SK-N-SH treated with all-trans-retinoic acid at 6 μM for 48 hours (cell line): ENCODE measurements at regions not wholly inside any gene's neighbourhood (a gene's known extent, or its start where the extent isn't known, plus 50 kb on each side); places are given as distances from the start of the nearest gene placed in this dataset.

Source experiments
- CSDC2 ChIP-seq: fragments of 250-450 bp; sonication (Bioruptor Pico); IDR thresholded peaks from 2 replicates; pipeline ENCODE4 v1.5.0; 2020; ENCODE audit warnings: mild to moderate bottlenecking, moderate library complexity
- GLIS3 ChIP-seq: fragments of 250-450 bp; sonication (Bioruptor Pico); IDR thresholded peaks from 2 replicates; pipeline ENCODE4 v1.5.0; 2020; ENCODE audit warnings: mild to moderate bottlenecking, moderate library complexity
- ISL1 ChIP-seq: fragments of 250-450 bp; sonication (Bioruptor Pico); IDR thresholded peaks from 2 replicates; pipeline ENCODE4 v2.1.2; 2022; ENCODE audit warnings: mild to moderate bottlenecking, moderate library complexity
- PPARA ChIP-seq: fragments of 250-450 bp; sonication (Bioruptor Pico); IDR thresholded peaks from 2 replicates; pipeline ENCODE4 v1.5.0; 2020; ENCODE audit warnings: mild to moderate bottlenecking, borderline replicate concordance
- RARB ChIP-seq: fragments of 250-450 bp; sonication (Bioruptor Pico); IDR thresholded peaks from 2 replicates; pipeline ENCODE4 v1.8.0; 2021; ENCODE audit warnings: mild to moderate bottlenecking, moderate library complexity
- SNAI2 ChIP-seq: fragments of 250-450 bp; sonication (Bioruptor Pico); IDR thresholded peaks from 2 replicates; pipeline ENCODE4 v1.5.0; 2020; ENCODE audit warnings: mild to moderate bottlenecking, moderate library complexity
- TOX ChIP-seq: fragments of 250-450 bp; sonication (Bioruptor Pico); IDR thresholded peaks from 2 replicates; pipeline ENCODE4 v1.8.0; 2021; ENCODE audit warnings: mild to moderate bottlenecking, moderate library complexity, borderline replicate concordance
- ZC3H10 ChIP-seq: fragments of 250-450 bp; sonication (Bioruptor Pico); IDR thresholded peaks from 2 replicates; pipeline ENCODE4 v1.5.1; 2021; ENCODE audit warnings: mild to moderate bottlenecking, moderate library complexity
- ZFP3 ChIP-seq: fragments of 250-450 bp; sonication (Bioruptor Pico); IDR thresholded peaks from 2 replicates; pipeline ENCODE4 v1.5.0; 2020; ENCODE audit warnings: mild to moderate bottlenecking, moderate library complexity
- ZFP30 ChIP-seq: fragments of 450-650 bp; formaldehyde crosslinking; IDR thresholded peaks from 2 replicates; pipeline ENCODE4 v1.5.0; 2022; ENCODE audit warnings: mild to moderate bottlenecking, moderate library complexity
- ZNF70 ChIP-seq: fragments of 450-650 bp; formaldehyde crosslinking; IDR thresholded peaks from 2 replicates; pipeline ENCODE4 v1.5.0; 2020; ENCODE audit warnings: mild to moderate bottlenecking, moderate library complexity
- TF ChIP-seq, protein P1 (sequence below): fragments of 250-450 bp; sonication (Bioruptor Pico); IDR thresholded peaks from 2 replicates; pipeline ENCODE4 v1.5.1; 2021; ENCODE audit warnings: mild to moderate bottlenecking, moderate library complexity
- TF ChIP-seq, protein P2 (sequence below): fragments of 250-450 bp; sonication (Bioruptor Pico); IDR thresholded peaks from 2 replicates; pipeline ENCODE4 v1.8.0; 2020; ENCODE audit warnings: mild to moderate bottlenecking, moderate library complexity, borderline replicate concordance
- TF ChIP-seq, protein P3 (sequence below): fragments of 250-450 bp; sonication (Bioruptor Pico); IDR thresholded peaks from 2 replicates; pipeline ENCODE4 v1.8.0; 2021; ENCODE audit warnings: low read depth, mild to moderate bottlenecking, moderate library complexity, borderline replicate concordance

DNA sequence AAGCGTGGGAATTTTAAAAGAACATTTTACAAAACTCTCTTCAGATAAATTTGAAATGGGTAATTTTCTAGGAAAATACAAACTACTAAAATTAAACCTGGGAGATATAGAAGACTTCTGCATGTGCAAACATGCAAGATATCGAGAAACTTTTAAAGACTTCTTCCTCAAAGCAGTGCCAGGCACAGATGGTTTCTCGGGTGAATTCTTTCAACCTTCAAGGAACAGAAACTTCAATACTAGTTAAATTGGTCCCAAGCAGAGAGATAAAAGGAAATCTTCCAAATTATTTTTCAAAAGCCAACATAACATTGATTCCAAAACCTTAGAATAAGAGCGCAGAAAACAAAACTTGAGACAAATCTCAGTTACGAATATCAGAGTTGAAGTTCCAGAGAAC, 732.7 kb downstream of the PDCD6IP start:
- TF ChIP-seq ZNF70 (CRISPR knock-in tag) (no peak), SNAI2 (CRISPR knock-in tag) (no peak), CSDC2 (CRISPR knock-in tag) (no peak), ZFP30 (CRISPR knock-in tag) (no peak), PPARA (CRISPR knock-in tag) (no peak), GLIS3 (CRISPR knock-in tag) (no peak), ZFP3 (CRISPR knock-in tag) (no peak), TOX (CRISPR knock-in tag) (no peak), RARB (CRISPR knock-in tag) (no peak), ISL1 (CRISPR knock-in tag) (no peak), ZC3H10 (CRISPR knock-in tag) (no peak)
- TF ChIP-seq, protein P1, sequence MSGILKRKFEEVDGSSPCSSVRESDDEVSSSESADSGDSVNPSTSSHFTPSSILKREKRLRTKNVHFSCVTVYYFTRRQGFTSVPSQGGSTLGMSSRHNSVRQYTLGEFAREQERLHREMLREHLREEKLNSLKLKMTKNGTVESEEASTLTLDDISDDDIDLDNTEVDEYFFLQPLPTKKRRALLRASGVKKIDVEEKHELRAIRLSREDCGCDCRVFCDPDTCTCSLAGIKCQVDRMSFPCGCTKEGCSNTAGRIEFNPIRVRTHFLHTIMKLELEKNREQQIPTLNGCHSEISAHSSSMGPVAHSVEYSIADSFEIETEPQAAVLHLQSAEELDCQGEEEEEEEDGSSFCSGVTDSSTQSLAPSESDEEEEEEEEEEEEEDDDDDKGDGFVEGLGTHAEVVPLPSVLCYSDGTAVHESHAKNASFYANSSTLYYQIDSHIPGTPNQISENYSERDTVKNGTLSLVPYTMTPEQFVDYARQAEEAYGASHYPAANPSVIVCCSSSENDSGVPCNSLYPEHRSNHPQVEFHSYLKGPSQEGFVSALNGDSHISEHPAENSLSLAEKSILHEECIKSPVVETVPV = no peak
- TF ChIP-seq, protein P2, sequence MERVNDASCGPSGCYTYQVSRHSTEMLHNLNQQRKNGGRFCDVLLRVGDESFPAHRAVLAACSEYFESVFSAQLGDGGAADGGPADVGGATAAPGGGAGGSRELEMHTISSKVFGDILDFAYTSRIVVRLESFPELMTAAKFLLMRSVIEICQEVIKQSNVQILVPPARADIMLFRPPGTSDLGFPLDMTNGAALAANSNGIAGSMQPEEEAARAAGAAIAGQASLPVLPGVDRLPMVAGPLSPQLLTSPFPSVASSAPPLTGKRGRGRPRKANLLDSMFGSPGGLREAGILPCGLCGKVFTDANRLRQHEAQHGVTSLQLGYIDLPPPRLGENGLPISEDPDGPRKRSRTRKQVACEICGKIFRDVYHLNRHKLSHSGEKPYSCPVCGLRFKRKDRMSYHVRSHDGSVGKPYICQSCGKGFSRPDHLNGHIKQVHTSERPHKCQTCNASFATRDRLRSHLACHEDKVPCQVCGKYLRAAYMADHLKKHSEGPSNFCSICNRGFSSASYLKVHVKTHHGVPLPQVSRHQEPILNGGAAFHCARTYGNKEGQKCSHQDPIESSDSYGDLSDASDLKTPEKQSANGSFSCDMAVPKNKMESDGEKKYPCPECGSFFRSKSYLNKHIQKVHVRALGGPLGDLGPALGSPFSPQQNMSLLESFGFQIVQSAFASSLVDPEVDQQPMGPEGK = no peak
- TF ChIP-seq, protein P3, sequence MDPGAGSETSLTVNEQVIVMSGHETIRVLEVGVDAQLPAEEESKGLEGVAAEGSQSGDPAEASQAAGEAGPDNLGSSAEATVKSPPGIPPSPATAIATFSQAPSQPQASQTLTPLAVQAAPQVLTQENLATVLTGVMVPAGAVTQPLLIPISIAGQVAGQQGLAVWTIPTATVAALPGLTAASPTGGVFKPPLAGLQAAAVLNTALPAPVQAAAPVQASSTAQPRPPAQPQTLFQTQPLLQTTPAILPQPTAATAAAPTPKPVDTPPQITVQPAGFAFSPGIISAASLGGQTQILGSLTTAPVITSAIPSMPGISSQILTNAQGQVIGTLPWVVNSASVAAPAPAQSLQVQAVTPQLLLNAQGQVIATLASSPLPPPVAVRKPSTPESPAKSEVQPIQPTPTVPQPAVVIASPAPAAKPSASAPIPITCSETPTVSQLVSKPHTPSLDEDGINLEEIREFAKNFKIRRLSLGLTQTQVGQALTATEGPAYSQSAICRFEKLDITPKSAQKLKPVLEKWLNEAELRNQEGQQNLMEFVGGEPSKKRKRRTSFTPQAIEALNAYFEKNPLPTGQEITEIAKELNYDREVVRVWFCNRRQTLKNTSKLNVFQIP (CRISPR knock-in tag) = no peak
